Endothelial cell (in vitro differentiated cells): ENCODE measurements at regions not wholly inside any gene's neighbourhood (a gene's known extent, or its start where the extent isn't known, plus 50 kb on each side); places are given as distances from the start of the nearest gene placed in this dataset.

Source experiments
- DNase-seq: peaks from one replicate; pipeline ENCODE4 v3.0.0; 2021; ENCODE audit warnings: low spot score
- H3K27ac Mint-ChIP-seq: one replicate; pipeline ENCODE4 v1.8.0; 2021; ENCODE audit warnings: mixed read lengths, inconsistent platforms; ENCODE audit not compliant: unreplicated experiment
- H3K27me3 Mint-ChIP-seq: one replicate; pipeline ENCODE4 v1.8.0; 2021; ENCODE audit warnings: mild to moderate bottlenecking, moderate library complexity, mixed read lengths, inconsistent platforms; ENCODE audit not compliant: unreplicated experiment
- H3K36me3 Mint-ChIP-seq: one replicate; pipeline ENCODE4 v1.8.0; 2021; ENCODE audit warnings: mild to moderate bottlenecking, low read depth, mixed read lengths, inconsistent platforms; ENCODE audit not compliant: unreplicated experiment
- H3K4me1 Mint-ChIP-seq: one replicate; pipeline ENCODE4 v1.8.0; 2021; ENCODE audit warnings: mild to moderate bottlenecking, mixed read lengths, inconsistent platforms; ENCODE audit not compliant: unreplicated experiment
- H3K4me3 Mint-ChIP-seq: one replicate; pipeline ENCODE4 v1.8.0; 2021; ENCODE audit warnings: mild to moderate bottlenecking, mixed read lengths, inconsistent platforms; ENCODE audit not compliant: unreplicated experiment
- H3K9me3 Mint-ChIP-seq: one replicate; pipeline ENCODE4 v1.8.0; 2021; ENCODE audit warnings: mixed read lengths, inconsistent platforms; ENCODE audit not compliant: unreplicated experiment
- CTCF ChIP-seq: fragments of 200-600 bp; sonication (generic); IDR thresholded peaks from one replicate; pipeline ENCODE4 v1.5.0; 2021; ENCODE audit warnings: antibody characterized with exemption; ENCODE audit not compliant: unreplicated experiment

- Mint-ChIP-seq H3K36me3 (no peaks in the 10 kb centered on the region), H3K27ac (no peak overlapping the region), H3K9me3 (no peaks in the 10 kb centered on the region), H3K4me1 (peaks cover 7% of the 10 kb centered on the region), H3K27me3 (peaks cover 2% of the 10 kb centered on the region), H3K4me3 (no peak overlapping the region)
- no peak for DNase-seq
- no peak for TF ChIP-seq CTCF
Observed at GRCh38 chr5:10876006-10876744, 115.1 kb upstream of the DAP start.

GRCh38 chr5:10875201-10875768 lies 114.3 kb upstream of the DAP start:
- TF ChIP-seq CTCF, result no peak
- Mint-ChIP-seq H3K36me3 (no peaks in the 10 kb centered on the region), H3K4me1 (peaks cover 7% of the 10 kb centered on the region), H3K9me3 (no peaks in the 10 kb centered on the region), H3K27ac (no peak overlapping the region), H3K4me3 (no peak overlapping the region), H3K27me3 (peaks cover 2% of the 10 kb centered on the region)
- no peak for DNase-seq

GRCh38 chr5:10874541-10874940 lies 113.5 kb upstream of the DAP start:
- TF ChIP-seq CTCF, result no peak
- Mint-ChIP-seq H3K4me3 (no peak overlapping the region), H3K27ac (no peak overlapping the region), H3K27me3 (peaks cover 2% of the 10 kb centered on the region), H3K36me3 (no peaks in the 10 kb centered on the region), H3K4me1 (peaks cover 7% of the 10 kb centered on the region), H3K9me3 (no peaks in the 10 kb centered on the region)
- no peak for DNase-seq

GRCh38 chr5:10870791-10871190 lies 109.8 kb upstream of the DAP start:
- H3K4me3 Mint-ChIP-seq, result no peak overlapping the region
- H3K27ac Mint-ChIP-seq, result no peak overlapping the region
- no peaks in the 10 kb centered on the region for H3K36me3 Mint-ChIP-seq
- H3K27me3 Mint-ChIP-seq, result no peaks in the 10 kb centered on the region
- no peaks in the 10 kb centered on the region for H3K9me3 Mint-ChIP-seq
- no peak for DNase-seq
- H3K4me1 Mint-ChIP-seq, result peaks cover 7% of the 10 kb centered on the region
- no peak for TF ChIP-seq CTCF

- no peak for DNase-seq
- Mint-ChIP-seq H3K9me3 (no peaks in the 10 kb centered on the region), H3K4me3 (no peak overlapping the region), H3K36me3 (no peaks in the 10 kb centered on the region), H3K27me3 (no peaks in the 10 kb centered on the region), H3K4me1 (peaks cover 3% of the 10 kb centered on the region), H3K27ac (no peak overlapping the region)
- no peak for TF ChIP-seq CTCF
Observed at GRCh38 chr5:10868956-10869355, 107.9 kb upstream of the DAP start.
